ENCODE measurements at regions not wholly inside any gene's neighbourhood (a gene's known extent, or its start where the extent isn't known, plus 50 kb on each side); places are given as distances from the start of the nearest gene placed in this dataset.

GRCh38 chr2:144211065-144211464 is 308.9 kb downstream of the ZEB2 start:
- ATAC-seq (ENCODE audit: insufficient number of reproducible peaks, low FRiP score, low read depth) (no peak), DNase-seq (ENCODE audit: low spot score) (no peak)
- Histone ChIP-seq H3K4me3 (no peak overlapping the region), H3K27me3 (replicated peaks; ENCODE audit: insufficient read depth) (no peaks in the 10 kb centered on the region), H3K36me3 (peaks cover 5% of the 10 kb centered on the region), H3K4me1 (ENCODE audit: control insufficient read depth in 1 of 2, low read depth in 2 of 2) (peaks cover 3 to 5% of the 10 kb centered on the region in 2 donors), H3K9me3 (no peaks in the 10 kb centered on the region), H3K27ac (no peak overlapping the region)
- no peak for TF ChIP-seq CTCF (IDR thresholded peaks at IDR 0.05)

GRCh38 chr2:144210076-144210475 is 309.8 kb downstream of the ZEB2 start:
- Histone ChIP-seq H3K27me3 (replicated peaks; ENCODE audit: insufficient read depth) (no peaks in the 10 kb centered on the region), H3K4me1 (ENCODE audit: control insufficient read depth in 1 of 2, low read depth in 2 of 2) (no peaks in the 10 kb centered on the region), H3K9me3 (no peaks in the 10 kb centered on the region), H3K36me3 (peaks cover 5% of the 10 kb centered on the region), H3K27ac (no peak overlapping the region), H3K4me3 (no peak overlapping the region)
- TF ChIP-seq CTCF (IDR thresholded peaks at IDR 0.05), result no peak
- ATAC-seq (ENCODE audit: insufficient number of reproducible peaks, low FRiP score, low read depth), result no peak
- no peak for DNase-seq (ENCODE audit: low spot score)

GRCh38 chr2:144208924-144209323 is 311.0 kb downstream of the ZEB2 start:
- no peak overlapping the region for H3K4me3 ChIP-seq
- ATAC-seq (ENCODE audit: insufficient number of reproducible peaks, low FRiP score, low read depth), result no peak
- no peak overlapping the region for H3K27ac ChIP-seq
- H3K9me3 ChIP-seq, result no peaks in the 10 kb centered on the region
- H3K4me1 ChIP-seq (ENCODE audit: control insufficient read depth in 1 of 2, low read depth in 2 of 2), result no peaks in the 10 kb centered on the region
- no peaks in the 10 kb centered on the region for H3K27me3 ChIP-seq (replicated peaks; ENCODE audit: insufficient read depth)
- no peak for TF ChIP-seq CTCF (IDR thresholded peaks at IDR 0.05)
- no peak for DNase-seq (ENCODE audit: low spot score)
- H3K36me3 ChIP-seq, result peaks cover 5% of the 10 kb centered on the region

- Histone ChIP-seq H3K36me3 (peaks cover 5% of the 10 kb centered on the region), H3K27ac (no peak overlapping the region), H3K9me3 (no peaks in the 10 kb centered on the region), H3K4me3 (no peak overlapping the region), H3K4me1 (ENCODE audit: control insufficient read depth in 1 of 2, low read depth in 2 of 2) (no peaks in the 10 kb centered on the region), H3K27me3 (replicated peaks; ENCODE audit: insufficient read depth) (no peaks in the 10 kb centered on the region)
- ATAC-seq (ENCODE audit: insufficient number of reproducible peaks, low FRiP score, low read depth) (no peak), DNase-seq (ENCODE audit: low spot score) (no peak)
- TF ChIP-seq CTCF (IDR thresholded peaks at IDR 0.05), result no peak
Observed at GRCh38 chr2:144206019-144206418, 313.9 kb downstream of the ZEB2 start.

GRCh38 chr2:144201868-144202468 is 318.0 kb downstream of the ZEB2 start:
- H3K4me1 ChIP-seq (ENCODE audit: control insufficient read depth in 1 of 2, low read depth in 2 of 2), result no peaks in the 10 kb centered on the region
- no peak overlapping the region for H3K27ac ChIP-seq
- no peak for ATAC-seq (ENCODE audit: insufficient number of reproducible peaks, low FRiP score, low read depth)
- H3K27me3 ChIP-seq (replicated peaks; ENCODE audit: insufficient read depth), result no peaks in the 10 kb centered on the region
- no peaks in the 10 kb centered on the region for H3K9me3 ChIP-seq
- DNase-seq (ENCODE audit: low spot score), result no peak
- no peak overlapping the region for H3K4me3 ChIP-seq
- TF ChIP-seq CTCF (IDR thresholded peaks at IDR 0.05), result no peak
- no peaks in the 10 kb centered on the region for H3K36me3 ChIP-seq

Measured in thoracic aorta (tissue), 2 donors.